Activated CD8-positive, alpha-beta T cell treated with anti-CD3 and anti-CD28 coated beads for 36 hours (primary cell): ENCODE measurements at regions not wholly inside any gene's neighbourhood (a gene's known extent, or its start where the extent isn't known, plus 50 kb on each side); places are given as distances from the start of the nearest gene placed in this dataset.

Experiments used
- ATAC-seq: fragments of 200-7000 bp; cut with Tn5 transposase; one replicate; pipeline ENCODE4 v1.10.0; 2021; ENCODE audit warnings: mild to moderate bottlenecking, moderate library complexity
- CTCF ChIA-PET: fragments of 350-600 bp; sonication (Branson Sonifier 250); formaldehyde crosslinking; loops from one replicate; lab custom pipeline; 2021; ENCODE audit warnings: antibody characterized with exemption; lab: Charles Lee
- POLR2A ChIA-PET: fragments of 350-600 bp; sonication (Branson Sonifier 250); formaldehyde crosslinking; loops from one replicate; lab custom pipeline; 2021; ENCODE audit warnings: antibody characterized with exemption; lab: Charles Lee
- DNase-seq: peaks from one replicate; pipeline ENCODE4 v3.0.0-alpha.2; 2020
- H3K27ac Mint-ChIP-seq: one replicate; pipeline ENCODE4 v1.8.0; 2021; ENCODE audit warnings: mild to moderate bottlenecking, mixed read lengths
- H3K27me3 Mint-ChIP-seq: one replicate; pipeline ENCODE4 v1.8.0; 2021; ENCODE audit warnings: mixed read lengths
- H3K36me3 Mint-ChIP-seq: one replicate; pipeline ENCODE4 v1.8.0; 2021; ENCODE audit warnings: low read depth, mixed read lengths
- H3K4me1 Mint-ChIP-seq: one replicate; pipeline ENCODE4 v1.8.0; 2021; ENCODE audit warnings: low read depth, mixed read lengths
- H3K4me3 Mint-ChIP-seq: one replicate; pipeline ENCODE4 v1.8.0; 2021; ENCODE audit warnings: mild to moderate bottlenecking, moderate library complexity, mixed read lengths
- H3K9me3 Mint-ChIP-seq: one replicate; pipeline ENCODE4 v1.8.0; 2021; ENCODE audit warnings: mixed read lengths
- intact Hi-C: fragments of 100-400 bp; cut with micrococcal nuclease; formaldehyde crosslinking; loops from one replicate; pipeline ENCODE4 v1.10.0; 2022
- TF ChIP-seq, protein P1 (sequence below): fragments of 200-600 bp; IDR thresholded peaks from one replicate; pipeline ENCODE4 v1.8.0; 2022; ENCODE audit warnings: antibody characterized with exemption, mild to moderate bottlenecking

GRCh38 chr3:109943181-109943580, 605.8 kb upstream of the DPPA4 start:
- no peak overlapping the region for H3K4me3 Mint-ChIP-seq
- TF ChIP-seq, protein P1, sequence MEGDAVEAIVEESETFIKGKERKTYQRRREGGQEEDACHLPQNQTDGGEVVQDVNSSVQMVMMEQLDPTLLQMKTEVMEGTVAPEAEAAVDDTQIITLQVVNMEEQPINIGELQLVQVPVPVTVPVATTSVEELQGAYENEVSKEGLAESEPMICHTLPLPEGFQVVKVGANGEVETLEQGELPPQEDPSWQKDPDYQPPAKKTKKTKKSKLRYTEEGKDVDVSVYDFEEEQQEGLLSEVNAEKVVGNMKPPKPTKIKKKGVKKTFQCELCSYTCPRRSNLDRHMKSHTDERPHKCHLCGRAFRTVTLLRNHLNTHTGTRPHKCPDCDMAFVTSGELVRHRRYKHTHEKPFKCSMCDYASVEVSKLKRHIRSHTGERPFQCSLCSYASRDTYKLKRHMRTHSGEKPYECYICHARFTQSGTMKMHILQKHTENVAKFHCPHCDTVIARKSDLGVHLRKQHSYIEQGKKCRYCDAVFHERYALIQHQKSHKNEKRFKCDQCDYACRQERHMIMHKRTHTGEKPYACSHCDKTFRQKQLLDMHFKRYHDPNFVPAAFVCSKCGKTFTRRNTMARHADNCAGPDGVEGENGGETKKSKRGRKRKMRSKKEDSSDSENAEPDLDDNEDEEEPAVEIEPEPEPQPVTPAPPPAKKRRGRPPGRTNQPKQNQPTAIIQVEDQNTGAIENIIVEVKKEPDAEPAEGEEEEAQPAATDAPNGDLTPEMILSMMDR = no peak
- CTCF ChIA-PET = no interaction called here
- no peak overlapping the region for H3K27ac Mint-ChIP-seq
- POLR2A ChIA-PET = no interaction called here
- H3K4me1 Mint-ChIP-seq = no peaks in the 10 kb centered on the region
- H3K27me3 Mint-ChIP-seq = no peaks in the 10 kb centered on the region
- no peaks in the 10 kb centered on the region for H3K9me3 Mint-ChIP-seq
- no peak for ATAC-seq
- intact Hi-C loops = no loop called here
- DNase-seq = no peak
- H3K36me3 Mint-ChIP-seq = no peaks in the 10 kb centered on the region

DNA sequence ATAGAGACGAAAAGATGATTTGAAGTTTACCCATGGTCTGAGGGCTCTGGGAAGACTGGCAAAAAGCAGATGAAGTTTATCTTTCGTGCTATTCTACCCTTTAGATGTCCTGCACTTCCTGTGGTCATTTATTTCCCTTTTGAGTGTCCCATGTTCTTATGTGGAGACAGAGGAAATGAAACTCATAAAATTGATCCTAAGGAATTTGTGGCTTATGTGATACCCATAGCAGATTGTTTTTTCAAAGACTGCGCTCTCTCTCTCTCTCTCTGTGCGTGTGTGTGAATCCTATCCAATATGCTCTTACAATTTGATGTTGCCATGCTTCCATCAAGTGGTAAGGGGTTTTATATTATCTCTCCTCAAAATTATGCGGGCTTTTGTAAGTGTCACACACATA, 607.5 kb upstream of the DPPA4 start:
- DNase-seq = no peak
- Mint-ChIP-seq H3K9me3 (no peaks in the 10 kb centered on the region), H3K27ac (no peak overlapping the region), H3K4me1 (no peaks in the 10 kb centered on the region), H3K4me3 (no peak overlapping the region), H3K36me3 (no peaks in the 10 kb centered on the region), H3K27me3 (no peaks in the 10 kb centered on the region)
- ATAC-seq = no peak
- TF ChIP-seq, protein P1 = no peak
- intact Hi-C loops = no loop called here
- CTCF ChIA-PET = no interaction called here
- POLR2A ChIA-PET = no interaction called here

- no peak overlapping the region for H3K27ac Mint-ChIP-seq
- no peaks in the 10 kb centered on the region for H3K9me3 Mint-ChIP-seq
- H3K36me3 Mint-ChIP-seq = no peaks in the 10 kb centered on the region
- POLR2A ChIA-PET = no interaction called here
- CTCF ChIA-PET = interaction anchor here (1.5 kb wide), 1 partner anchor 362 kb away, joined by 3 read pairs; no protein-coding TSS in a partner anchor
- ATAC-seq (no peak), DNase-seq (no peak)
- H3K4me3 Mint-ChIP-seq = no peak overlapping the region
- TF ChIP-seq, protein P1 = no peak
- H3K27me3 Mint-ChIP-seq = no peaks in the 10 kb centered on the region
- H3K4me1 Mint-ChIP-seq = no peaks in the 10 kb centered on the region
- intact Hi-C loops = no loop called here
Measured at GRCh38 chr3:109952924-109953323, 615.6 kb upstream of the DPPA4 start.

DNA sequence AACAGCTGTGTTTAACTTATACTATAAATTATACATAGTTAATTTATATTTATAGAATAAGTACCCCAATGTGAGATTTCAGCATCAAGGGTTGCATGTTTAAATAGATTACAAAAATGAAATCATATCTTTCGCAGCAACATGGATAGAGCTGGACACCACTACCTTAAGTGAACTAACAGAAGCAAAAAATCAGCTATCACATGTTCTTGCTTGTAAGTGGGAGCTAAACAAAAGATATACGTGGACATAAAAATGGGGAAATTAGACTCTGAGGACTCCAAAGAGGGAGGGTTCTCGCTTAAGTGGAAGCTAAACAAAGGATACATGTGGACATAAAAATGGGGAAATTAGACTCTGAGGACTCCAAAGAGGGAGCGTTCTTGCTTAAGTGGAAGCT, 626.5 kb upstream of the DPPA4 start:
- Mint-ChIP-seq H3K4me1 (no peaks in the 10 kb centered on the region), H3K27me3 (no peaks in the 10 kb centered on the region), H3K27ac (no peak overlapping the region), H3K4me3 (no peak overlapping the region), H3K9me3 (no peaks in the 10 kb centered on the region), H3K36me3 (no peaks in the 10 kb centered on the region)
- intact Hi-C loops = no loop called here
- ChIA-PET CTCF (no interaction called here), POLR2A (no interaction called here)
- ATAC-seq (no peak), DNase-seq (no peak)
- TF ChIP-seq, protein P1 = no peak

DNA sequence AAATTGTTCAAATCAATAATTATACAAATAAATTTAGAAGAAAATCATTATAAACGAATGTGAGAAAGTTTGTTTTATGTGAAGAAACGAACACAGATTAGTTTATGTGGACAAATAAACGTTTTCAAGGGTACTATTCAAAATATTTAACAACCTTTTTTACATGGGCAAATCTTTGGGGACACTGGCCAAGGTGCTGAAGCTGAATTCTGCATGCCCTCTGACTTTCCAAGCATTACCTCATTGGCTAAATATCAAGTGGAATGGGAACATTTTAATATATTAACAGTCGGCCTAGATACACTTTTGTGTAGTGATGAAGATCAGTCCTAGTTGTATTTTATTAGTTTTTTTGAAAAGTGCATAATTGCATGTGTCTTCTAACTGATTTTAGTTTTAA, 636.4 kb upstream of the DPPA4 start:
- Mint-ChIP-seq H3K9me3 (peaks cover 2% of the 10 kb centered on the region), H3K4me1 (no peaks in the 10 kb centered on the region), H3K4me3 (no peak overlapping the region), H3K36me3 (no peaks in the 10 kb centered on the region), H3K27ac (no peak overlapping the region), H3K27me3 (no peaks in the 10 kb centered on the region)
- ATAC-seq (no peak), DNase-seq (no peak)
- TF ChIP-seq, protein P1 = no peak
- POLR2A ChIA-PET = interaction anchor here (0.5 kb wide), 1 partner anchor 506 kb away, joined by 3 read pairs; no protein-coding TSS in a partner anchor
- intact Hi-C loops = no loop called here
- CTCF ChIA-PET = no interaction called here
